ENCODE measurements at regions not wholly inside any gene's neighbourhood (a gene's known extent, or its start where the extent isn't known, plus 50 kb on each side); places are given as distances from the start of the nearest gene placed in this dataset.
"Not testable (repeated sequence)": the region's sequence is repeated elsewhere in the genome, so short reads cannot be mapped to it uniquely, and the experiment has no call there.

GRCh38 chr5:82905986-82906385 lies 171.2 kb downstream of the TMEM167A start:
- ATAC-seq (no peak), DNase-seq (no peak)
- H3K36me3 Mint-ChIP-seq, result no peaks in the 10 kb centered on the region
- no peak overlapping the region for H3K4me3 Mint-ChIP-seq
- CTCF ChIA-PET, result no interaction called here
- H3K27ac Mint-ChIP-seq, result no peak overlapping the region
- H3K9me3 Mint-ChIP-seq (ENCODE audit: low read depth), result peaks cover 8% of the 10 kb centered on the region
- no peaks in the 10 kb centered on the region for H3K4me1 Mint-ChIP-seq
- peaks cover 10% of the 10 kb centered on the region for H3K27me3 Mint-ChIP-seq

- no peak overlapping the region for H3K27ac Mint-ChIP-seq
- H3K4me3 Mint-ChIP-seq, result no peak overlapping the region
- no peak for ATAC-seq
- peaks cover 10% of the 10 kb centered on the region for H3K27me3 Mint-ChIP-seq
- H3K4me1 Mint-ChIP-seq, result no peaks in the 10 kb centered on the region
- H3K36me3 Mint-ChIP-seq, result no peaks in the 10 kb centered on the region
- peaks cover 10% of the 10 kb centered on the region for H3K9me3 Mint-ChIP-seq (ENCODE audit: low read depth)
- CTCF ChIA-PET, result no interaction called here
- DNase-seq, result no peak
These were observed 175.8 kb downstream of the TMEM167A start for GRCh38 chr5:82901281-82901888.

- H3K4me1 Mint-ChIP-seq, result no peaks in the 10 kb centered on the region
- no peak overlapping the region for H3K4me3 Mint-ChIP-seq
- ATAC-seq, result no peak
- peaks cover 2% of the 10 kb centered on the region for H3K9me3 Mint-ChIP-seq (ENCODE audit: low read depth)
- H3K27ac Mint-ChIP-seq, result no peak overlapping the region
- no peak for DNase-seq
- peaks cover 3% of the 10 kb centered on the region for H3K27me3 Mint-ChIP-seq
- CTCF ChIA-PET, result no interaction called here
- H3K36me3 Mint-ChIP-seq, result no peaks in the 10 kb centered on the region
These were observed 182.5 kb downstream of the TMEM167A start for GRCh38 chr5:82894716-82895115.

- DNase-seq (no peak), ATAC-seq (no peak)
- Mint-ChIP-seq H3K27me3 (no peaks in the 10 kb centered on the region), H3K4me3 (no peak overlapping the region), H3K4me1 (peaks cover 8% of the 10 kb centered on the region), H3K9me3 (ENCODE audit: low read depth) (no peaks in the 10 kb centered on the region), H3K27ac (no peak overlapping the region), H3K36me3 (no peaks in the 10 kb centered on the region)
- CTCF ChIA-PET, result no interaction called here
These were observed 188.1 kb downstream of the TMEM167A start for GRCh38 chr5:82889088-82889487.

GRCh38 chr5:82886911-82887310 lies 190.3 kb downstream of the TMEM167A start:
- CTCF ChIA-PET, result no interaction called here
- DNase-seq, result no peak
- no peak for ATAC-seq
- Mint-ChIP-seq H3K36me3 (no peaks in the 10 kb centered on the region), H3K27ac (no peak overlapping the region), H3K4me1 (peaks cover 13% of the 10 kb centered on the region), H3K9me3 (ENCODE audit: low read depth) (no peaks in the 10 kb centered on the region), H3K27me3 (no peaks in the 10 kb centered on the region), H3K4me3 (no peak overlapping the region)

GRCh38 chr5:82885627-82886389 lies 191.4 kb downstream of the TMEM167A start:
- Mint-ChIP-seq H3K36me3 (no peaks in the 10 kb centered on the region), H3K4me1 (peaks cover 19% of the 10 kb centered on the region), H3K9me3 (ENCODE audit: low read depth) (no peaks in the 10 kb centered on the region), H3K27ac (no peak overlapping the region), H3K27me3 (no peaks in the 10 kb centered on the region), H3K4me3 (no peak overlapping the region)
- DNase-seq, result no peak
- no peak for ATAC-seq
- CTCF ChIA-PET, result no interaction called here

GRCh38 chr5:82884821-82885471 lies 192.2 kb downstream of the TMEM167A start:
- no peak for ATAC-seq
- CTCF ChIA-PET, result no interaction called here
- H3K36me3 Mint-ChIP-seq, result no peaks in the 10 kb centered on the region
- no peak overlapping the region for H3K4me3 Mint-ChIP-seq
- H3K4me1 Mint-ChIP-seq, result peaks cover 19% of the 10 kb centered on the region
- no peaks in the 10 kb centered on the region for H3K9me3 Mint-ChIP-seq (ENCODE audit: low read depth)
- no peak overlapping the region for H3K27ac Mint-ChIP-seq
- no peak for DNase-seq
- no peaks in the 10 kb centered on the region for H3K27me3 Mint-ChIP-seq

GRCh38 chr5:82882316-82882715 lies 194.9 kb downstream of the TMEM167A start:
- DNase-seq, result no peak
- no peaks in the 10 kb centered on the region for H3K36me3 Mint-ChIP-seq

GRCh38 chr5:82881571-82882174 lies 195.5 kb downstream of the TMEM167A start:
- Mint-ChIP-seq H3K27me3 (no peaks in the 10 kb centered on the region), H3K9me3 (ENCODE audit: low read depth) (no peaks in the 10 kb centered on the region), H3K36me3 (no peaks in the 10 kb centered on the region), H3K4me1 (peaks cover 19% of the 10 kb centered on the region), H3K4me3 (no peak overlapping the region), H3K27ac (no peak overlapping the region)
- ATAC-seq (no peak), DNase-seq (no peak)
- CTCF ChIA-PET, result no interaction called here

More at GRCh38 chr5:82882316-82882715, 194.9 kb downstream of the TMEM167A start:
- Mint-ChIP-seq H3K4me3 (no peak overlapping the region), H3K4me1 (peaks cover 19% of the 10 kb centered on the region), H3K9me3 (ENCODE audit: low read depth) (no peaks in the 10 kb centered on the region), H3K27ac (no peak overlapping the region), H3K27me3 (no peaks in the 10 kb centered on the region)
- CTCF ChIA-PET, result no interaction called here
- ATAC-seq, result no peak

GRCh38 chr5:82879089-82879488 lies 198.1 kb downstream of the TMEM167A start:
- Mint-ChIP-seq H3K4me1 (peaks cover 11% of the 10 kb centered on the region), H3K9me3 (ENCODE audit: low read depth) (no peaks in the 10 kb centered on the region), H3K27me3 (peaks cover 2% of the 10 kb centered on the region), H3K4me3 (no peak overlapping the region), H3K36me3 (no peaks in the 10 kb centered on the region), H3K27ac (no peak overlapping the region)
- ATAC-seq (no peak), DNase-seq (no peak)
- CTCF ChIA-PET, result no interaction called here

- CTCF ChIA-PET, result no interaction called here
- H3K4me3 Mint-ChIP-seq, result no peak overlapping the region
These were observed 203.7 kb downstream of the TMEM167A start for GRCh38 chr5:82873452-82873851.

GRCh38 chr5:82872321-82873288 lies 204.6 kb downstream of the TMEM167A start:
- H3K4me3 Mint-ChIP-seq; H3K27me3 Mint-ChIP-seq; ATAC-seq; H3K4me1 Mint-ChIP-seq; H3K27ac Mint-ChIP-seq; H3K36me3 Mint-ChIP-seq; CTCF ChIA-PET; DNase-seq; H3K9me3 Mint-ChIP-seq (ENCODE audit: low read depth): not testable (repeated sequence)

More at GRCh38 chr5:82873452-82873851, 203.7 kb downstream of the TMEM167A start:
- peaks cover 1% of the 10 kb centered on the region for H3K36me3 Mint-ChIP-seq
- H3K4me1 Mint-ChIP-seq, result no peaks in the 10 kb centered on the region
- H3K27me3 Mint-ChIP-seq, result peaks cover 2% of the 10 kb centered on the region
- DNase-seq (no peak), ATAC-seq (no peak)
- H3K27ac Mint-ChIP-seq, result no peak overlapping the region
- peaks cover 5% of the 10 kb centered on the region for H3K9me3 Mint-ChIP-seq (ENCODE audit: low read depth)

GRCh38 chr5:82865625-82866024 lies 211.6 kb downstream of the TMEM167A start:
- Mint-ChIP-seq H3K27me3 (peaks cover 4% of the 10 kb centered on the region), H3K9me3 (ENCODE audit: low read depth) (no peaks in the 10 kb centered on the region), H3K4me1 (no peaks in the 10 kb centered on the region), H3K36me3 (no peaks in the 10 kb centered on the region), H3K4me3 (no peak overlapping the region), H3K27ac (no peak overlapping the region)
- CTCF ChIA-PET, result no interaction called here
- DNase-seq, result no peak
- no peak for ATAC-seq

Measured in activated CD8-positive, alpha-beta memory T cell treated with anti-CD3 and anti-CD28 coated beads, Interleukin-2, amount 10 ng/mL, durations not matched to agents 7 days and 5 days (primary cell).